NT2/D1 (cell line): ENCODE measurements at regions not wholly inside any gene's neighbourhood (a gene's known extent, or its start where the extent isn't known, plus 50 kb on each side); places are given as distances from the start of the nearest gene placed in this dataset.

Experiments used
- SUZ12 ChIP-seq: IDR thresholded peaks from 2 replicates; pipeline ENCODE4 v1.6.1; 2011; ENCODE audit not compliant: insufficient read length, insufficient read depth; ENCODE audit errors: extremely low read depth
- YY1 ChIP-seq: IDR thresholded peaks from 2 replicates; pipeline ENCODE4 v1.6.1; 2011; ENCODE audit not compliant: insufficient read length, insufficient read depth
- ZNF274 ChIP-seq: IDR thresholded peaks from 2 replicates; pipeline ENCODE4 v1.6.1; 2011; ENCODE audit warnings: mild to moderate bottlenecking, low read depth, low read length

- TF ChIP-seq YY1 (no peak), SUZ12 (no peak), ZNF274 (no peak)
Measured at GRCh38 chr3:197397838-197398237, 99.4 kb upstream of the DLG1 start.
